ENCODE measurements at regions not wholly inside any gene's neighbourhood (a gene's known extent, or its start where the extent isn't known, plus 50 kb on each side); places are given as distances from the start of the nearest gene placed in this dataset.

GRCh38 chr4:11281720-11282119 is 147.0 kb downstream of the HS3ST1 start:
- TF ChIP-seq CTCF (IDR thresholded peaks at IDR 0.05), result no peak
- Mint-ChIP-seq H3K27ac (ENCODE audit: unreplicated experiment) (no peak overlapping the region), H3K4me3 (ENCODE audit: unreplicated experiment) (no peak overlapping the region), H3K4me1 (ENCODE audit: low read depth) (no peaks in the 10 kb centered on the region), H3K9me3 (ENCODE audit: low read depth) (peaks cover 21% of the 10 kb centered on the region), H3K36me3 (ENCODE audit: low read depth) (no peaks in the 10 kb centered on the region), H3K27me3 (ENCODE audit: low read depth) (no peaks in the 10 kb centered on the region)
- no peak for DNase-seq (ENCODE audit: low spot score)

GRCh38 chr4:11271263-11271662 is 157.4 kb downstream of the HS3ST1 start:
- H3K4me3 Mint-ChIP-seq (ENCODE audit: unreplicated experiment), result no peak overlapping the region
- no peaks in the 10 kb centered on the region for H3K27me3 Mint-ChIP-seq (ENCODE audit: low read depth)
- no peaks in the 10 kb centered on the region for H3K36me3 Mint-ChIP-seq (ENCODE audit: low read depth)
- H3K4me1 Mint-ChIP-seq (ENCODE audit: low read depth), result no peaks in the 10 kb centered on the region
- DNase-seq (ENCODE audit: low spot score), result no peak
- TF ChIP-seq CTCF (IDR thresholded peaks at IDR 0.05), result no peak
- no peak overlapping the region for H3K27ac Mint-ChIP-seq (ENCODE audit: unreplicated experiment)
- peaks cover 23% of the 10 kb centered on the region for H3K9me3 Mint-ChIP-seq (ENCODE audit: low read depth)

GRCh38 chr4:11268149-11268548 is 160.5 kb downstream of the HS3ST1 start:
- Mint-ChIP-seq H3K36me3 (ENCODE audit: low read depth) (no peaks in the 10 kb centered on the region), H3K4me1 (ENCODE audit: low read depth) (no peaks in the 10 kb centered on the region), H3K27ac (ENCODE audit: unreplicated experiment) (no peak overlapping the region), H3K27me3 (ENCODE audit: low read depth) (no peaks in the 10 kb centered on the region), H3K4me3 (ENCODE audit: unreplicated experiment) (no peak overlapping the region), H3K9me3 (ENCODE audit: low read depth) (peaks cover 27% of the 10 kb centered on the region)
- TF ChIP-seq CTCF (IDR thresholded peaks at IDR 0.05), result no peak
- DNase-seq (ENCODE audit: low spot score), result no peak

GRCh38 chr4:11264841-11265240 is 163.9 kb downstream of the HS3ST1 start:
- H3K9me3 Mint-ChIP-seq (ENCODE audit: low read depth), result peaks cover 27% of the 10 kb centered on the region
- TF ChIP-seq CTCF (IDR thresholded peaks at IDR 0.05), result no peak
- H3K27ac Mint-ChIP-seq (ENCODE audit: unreplicated experiment), result no peak overlapping the region
- H3K27me3 Mint-ChIP-seq (ENCODE audit: low read depth), result no peaks in the 10 kb centered on the region
- H3K36me3 Mint-ChIP-seq (ENCODE audit: low read depth), result no peaks in the 10 kb centered on the region
- H3K4me1 Mint-ChIP-seq (ENCODE audit: low read depth), result no peaks in the 10 kb centered on the region
- no peak for DNase-seq (ENCODE audit: low spot score)
- H3K4me3 Mint-ChIP-seq (ENCODE audit: unreplicated experiment), result no peak overlapping the region

- peaks cover 27% of the 10 kb centered on the region for H3K9me3 Mint-ChIP-seq (ENCODE audit: low read depth)
- TF ChIP-seq CTCF (IDR thresholded peaks at IDR 0.05), result no peak
- H3K4me1 Mint-ChIP-seq (ENCODE audit: low read depth), result no peaks in the 10 kb centered on the region
- no peaks in the 10 kb centered on the region for H3K36me3 Mint-ChIP-seq (ENCODE audit: low read depth)
- no peaks in the 10 kb centered on the region for H3K27me3 Mint-ChIP-seq (ENCODE audit: low read depth)
- H3K4me3 Mint-ChIP-seq (ENCODE audit: unreplicated experiment), result no peak overlapping the region
- no peak overlapping the region for H3K27ac Mint-ChIP-seq (ENCODE audit: unreplicated experiment)
- no peak for DNase-seq (ENCODE audit: low spot score)
Observed at GRCh38 chr4:11264346-11264745, 164.3 kb downstream of the HS3ST1 start.

All from chondrocyte (in vitro differentiated cells).